ENCODE measurements at regions not wholly inside any gene's neighbourhood (a gene's known extent, or its start where the extent isn't known, plus 50 kb on each side); places are given as distances from the start of the nearest gene placed in this dataset.

GRCh38 chr15:98363416-98363815 lies 284.9 kb upstream of the IGF1R start:
- TF ChIP-seq CTCF (conservative IDR thresholded peaks at IDR 0.05 in 1 of 2, IDR thresholded peaks at IDR 0.05 in 1 of 2; ENCODE audit: low read depth in 1 of 2, low read length in 2 of 2) (no peak), EZH2 (IDR thresholded peaks at IDR 0.05; ENCODE audit: low read length, missing control alignments) (no peak)
